HG03159 (cell line): ENCODE measurements at regions not wholly inside any gene's neighbourhood (a gene's known extent, or its start where the extent isn't known, plus 50 kb on each side); places are given as distances from the start of the nearest gene placed in this dataset.

ENCODE experiments used
- ATAC-seq: cut with Tn5 transposase; IDR thresholded peaks from one replicate; pipeline ENCODE4 v1.9.1; 2021; ENCODE audit warnings: mild to moderate bottlenecking, moderate library complexity; ENCODE audit not compliant: unreplicated experiment

GRCh38 chr1:193566735-193567134 is 380.3 kb upstream of the B3GALT2 start:
- ATAC-seq: no peak

- ATAC-seq: no peak
Measured at GRCh38 chr1:193565971-193566577, 379.7 kb upstream of the B3GALT2 start.

DNA sequence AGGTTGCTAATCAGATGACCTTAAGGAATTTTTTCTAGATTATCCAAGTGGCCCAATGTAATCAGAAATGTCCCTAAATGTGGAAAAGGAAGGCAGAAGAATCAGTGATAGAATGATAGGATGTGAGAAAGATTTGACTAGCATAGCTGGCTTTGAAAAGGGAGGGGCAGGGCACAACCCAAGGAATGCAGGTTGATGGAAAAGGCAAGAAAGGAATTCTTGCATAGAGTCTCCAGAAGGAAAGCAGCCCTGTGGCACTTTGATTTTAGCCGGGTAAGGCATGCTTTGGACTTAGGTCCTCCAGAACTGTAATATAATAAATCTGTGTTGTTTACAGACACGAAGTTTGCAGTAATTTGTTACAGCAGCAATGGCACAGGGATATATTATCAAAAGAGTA is 375.7 kb upstream of the B3GALT2 start:
- no peak for ATAC-seq

DNA sequence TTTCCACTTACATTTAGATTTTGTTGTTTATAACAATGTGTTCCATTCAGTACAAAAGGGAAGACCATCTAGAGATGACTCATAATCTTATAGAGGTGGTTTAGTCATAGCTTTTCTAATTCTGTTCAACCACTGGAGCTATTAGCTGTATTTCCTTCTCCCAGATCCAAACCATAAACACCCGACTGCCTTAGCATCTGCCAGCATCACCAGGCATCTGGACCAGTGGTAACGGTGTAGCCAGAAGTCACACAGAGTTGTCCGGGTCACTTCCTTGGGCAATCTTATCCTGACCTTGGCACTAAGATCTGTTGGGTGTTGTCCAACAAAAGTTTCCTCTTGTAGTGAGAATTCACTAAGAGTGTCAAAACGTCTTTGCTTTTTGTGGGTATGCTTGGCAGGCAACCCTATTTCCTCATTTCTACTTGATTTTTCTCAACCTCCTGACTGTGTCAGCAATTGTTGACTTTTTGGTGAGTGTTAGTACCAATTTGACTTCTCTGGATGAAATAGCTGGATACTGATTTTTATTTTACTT is 372.1 kb upstream of the B3GALT2 start:
- no peak for ATAC-seq

DNA sequence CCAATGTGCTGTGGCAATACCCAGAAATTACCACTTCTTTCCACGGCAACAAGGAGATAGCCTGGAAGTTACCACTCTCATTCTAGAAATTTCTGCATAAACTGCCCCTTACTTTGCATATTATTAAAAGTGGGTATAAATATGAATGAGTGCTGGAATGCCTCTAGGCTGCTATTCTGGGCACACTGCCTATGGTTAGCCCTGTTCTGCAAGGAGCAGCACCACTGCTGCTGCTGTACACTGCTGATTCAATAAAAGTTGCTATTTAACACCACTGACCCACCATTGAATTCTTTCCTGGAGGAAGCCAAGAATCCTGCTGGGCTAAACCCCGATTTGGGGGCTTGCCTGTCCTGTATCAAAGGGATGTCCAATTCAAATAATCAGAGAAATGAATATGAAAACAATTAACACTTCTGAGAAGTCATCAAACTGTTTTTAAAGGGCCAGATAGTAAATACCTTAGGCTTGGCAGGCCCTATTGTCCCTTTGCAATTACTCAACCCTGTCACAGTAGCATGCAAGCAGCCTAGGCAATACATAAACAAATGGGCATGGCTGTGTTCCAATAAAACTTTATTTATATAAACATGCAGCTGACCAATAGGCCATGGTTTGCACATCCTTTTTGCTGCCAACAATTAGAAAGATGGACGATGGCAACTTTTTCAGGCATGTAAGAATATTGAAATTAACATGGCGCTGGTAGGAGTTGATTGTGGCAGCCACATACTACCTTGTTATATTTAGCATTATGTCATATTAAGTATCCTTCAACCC is 369.4 kb upstream of the B3GALT2 start:
- ATAC-seq: no peak

GRCh38 chr1:193553564-193553963 is 367.2 kb upstream of the B3GALT2 start:
- ATAC-seq: no peak

- ATAC-seq: no peak
Measured at GRCh38 chr1:193552274-193552673, 365.9 kb upstream of the B3GALT2 start.

DNA sequence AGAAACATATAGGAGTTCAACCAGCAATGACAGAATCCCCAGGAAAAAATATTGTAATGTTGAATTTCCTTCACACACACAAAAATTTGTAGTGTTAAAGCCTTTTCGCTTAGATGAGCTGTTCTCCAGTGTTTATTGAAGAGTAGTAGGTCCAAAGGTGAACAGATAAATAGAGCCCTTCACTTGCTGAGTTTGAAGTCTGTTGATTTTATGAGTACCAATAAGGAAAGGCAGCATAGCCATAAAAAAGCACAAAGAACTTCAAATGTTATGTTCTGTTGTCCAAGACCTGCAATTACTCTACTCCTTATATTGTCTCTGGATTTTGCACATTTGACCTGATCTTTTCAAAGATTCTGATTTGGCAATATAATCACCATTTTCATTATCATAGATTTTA is 362.7 kb upstream of the B3GALT2 start:
- no peak for ATAC-seq

DNA sequence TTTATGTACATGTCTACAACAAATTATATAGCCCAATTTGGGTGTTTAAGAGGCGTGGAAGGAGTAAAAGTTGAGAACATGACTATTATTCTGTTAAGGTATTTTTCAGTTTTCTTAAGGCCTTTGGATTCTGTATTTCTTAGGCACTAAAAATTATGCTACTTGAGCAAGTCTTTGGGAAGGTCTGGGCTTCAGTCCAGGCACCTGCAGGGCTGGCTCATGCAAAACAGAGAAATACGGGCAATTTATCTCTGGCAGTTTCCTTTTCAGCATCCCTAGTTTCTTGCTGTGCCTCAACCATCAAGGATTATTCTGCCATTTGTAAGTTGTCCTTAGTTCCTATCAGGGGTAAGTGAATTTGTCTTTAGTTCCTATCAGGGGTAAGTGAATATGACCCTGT is 358.8 kb upstream of the B3GALT2 start:
- ATAC-seq: no peak

GRCh38 chr1:193543259-193543658 is 356.8 kb upstream of the B3GALT2 start:
- ATAC-seq: no peak

DNA sequence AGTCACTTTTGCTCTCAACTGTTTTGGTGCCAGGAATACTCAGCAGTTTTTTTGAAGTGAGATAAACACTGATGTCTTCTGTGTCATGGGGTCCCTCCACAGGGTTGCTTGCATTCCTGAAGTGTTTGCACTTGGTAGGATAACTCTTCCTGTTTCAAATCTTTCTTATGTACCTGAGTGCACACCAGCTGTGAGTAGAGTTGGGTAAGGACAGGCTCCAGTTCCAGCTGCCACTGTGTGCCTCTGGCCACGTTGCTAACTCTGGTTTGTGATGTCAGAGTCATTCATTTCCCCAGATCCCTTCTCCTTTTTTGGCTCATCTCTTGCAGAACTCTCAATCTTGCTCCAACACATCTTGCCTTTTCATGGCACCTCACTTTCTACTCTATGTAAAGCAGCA is 356.3 kb upstream of the B3GALT2 start:
- no peak for ATAC-seq

DNA sequence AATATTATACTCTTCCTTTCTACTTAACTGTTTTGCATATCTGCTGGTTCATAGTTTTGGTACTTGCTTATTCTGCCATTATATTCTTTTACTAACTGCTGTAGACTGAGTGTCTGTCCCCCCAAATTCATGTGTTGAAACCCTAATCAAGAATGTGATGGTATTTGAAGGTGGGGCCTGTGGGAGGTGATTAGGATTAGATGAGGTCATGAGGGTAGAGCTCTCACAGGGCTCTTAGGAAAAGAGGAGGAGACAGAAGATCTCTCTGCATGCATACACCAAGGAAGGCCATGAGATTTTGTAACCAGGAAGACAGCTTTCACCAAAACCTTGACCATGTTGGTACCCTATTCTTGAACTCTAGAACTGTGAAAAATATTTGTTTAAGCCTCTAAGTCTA is 354.1 kb upstream of the B3GALT2 start:
- ATAC-seq: peak; percentile 1

- ATAC-seq: peak; percentile 57
Measured at GRCh38 chr1:193539731-193540459, 353.5 kb upstream of the B3GALT2 start.

DNA sequence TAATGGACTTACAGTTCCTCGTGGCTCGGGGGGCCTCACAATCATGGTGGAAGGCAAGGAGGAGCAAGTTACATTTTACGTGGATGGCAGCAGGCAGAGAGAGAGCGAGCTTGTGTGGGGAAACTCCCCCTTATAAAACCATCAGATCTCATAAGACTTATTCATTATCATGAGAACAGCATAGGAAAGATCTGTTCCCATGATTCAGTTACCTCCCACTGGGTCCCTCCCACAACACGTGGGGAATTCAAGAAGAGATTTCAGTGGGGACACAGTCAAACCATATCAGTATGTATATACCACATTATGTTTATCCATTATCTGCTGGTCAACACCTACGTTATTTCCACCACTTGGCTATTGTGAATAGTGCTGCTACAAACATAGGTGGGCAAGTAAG is 352.3 kb upstream of the B3GALT2 start:
- ATAC-seq: no peak

DNA sequence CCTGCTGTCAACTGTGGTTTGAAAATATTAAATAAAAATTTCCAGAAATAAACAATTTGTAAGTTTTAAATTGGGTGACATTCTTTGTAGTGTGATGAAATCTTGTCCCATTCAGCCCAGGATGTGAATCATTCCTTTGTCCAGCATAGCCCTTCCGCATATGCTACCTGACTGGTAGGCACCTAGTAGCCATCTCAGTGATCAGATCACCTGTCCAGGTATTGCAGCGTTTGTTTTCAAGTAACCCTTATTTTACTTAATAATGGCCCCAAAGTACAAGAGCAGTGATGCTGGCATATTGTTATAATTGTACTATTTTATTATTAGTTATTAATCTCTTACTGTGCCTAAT is 351.6 kb upstream of the B3GALT2 start:
- ATAC-seq: no peak

DNA sequence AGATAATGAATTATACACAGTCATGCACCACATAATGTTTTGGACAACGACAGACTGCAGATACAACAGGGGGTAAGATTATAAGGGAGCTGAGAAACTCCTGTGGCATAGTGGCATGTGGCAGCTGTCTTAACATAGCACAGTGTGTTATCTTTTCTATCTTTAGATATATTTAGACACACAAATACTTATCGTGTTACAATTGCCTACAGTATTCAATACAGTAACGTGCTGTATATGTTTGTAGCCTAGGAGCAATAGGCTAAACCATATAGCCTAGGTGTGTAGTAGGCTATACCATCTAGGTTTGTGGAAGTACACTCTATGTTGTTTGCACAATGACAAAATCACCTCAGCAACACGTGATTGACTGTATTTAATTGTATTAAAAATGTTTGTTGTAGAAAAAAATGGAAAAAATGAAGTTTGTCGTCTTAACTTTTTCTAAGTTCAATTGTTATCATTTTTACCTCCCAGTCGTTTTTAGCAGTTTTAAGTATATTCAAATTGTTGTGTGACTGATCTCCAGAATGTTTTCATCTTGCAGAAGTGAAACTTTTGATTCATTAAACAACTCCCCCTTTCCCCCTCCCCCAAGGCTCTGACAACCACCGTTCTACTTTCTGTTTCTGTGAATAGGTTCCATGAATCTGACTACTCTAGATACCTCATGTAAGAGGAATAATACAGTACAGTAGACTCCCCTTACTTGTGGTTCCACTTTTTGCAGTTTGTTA is 351.0 kb upstream of the B3GALT2 start:
- ATAC-seq: peak; percentile 88

- no peak for ATAC-seq
Measured at GRCh38 chr1:193533853-193534252, 347.4 kb upstream of the B3GALT2 start.

DNA sequence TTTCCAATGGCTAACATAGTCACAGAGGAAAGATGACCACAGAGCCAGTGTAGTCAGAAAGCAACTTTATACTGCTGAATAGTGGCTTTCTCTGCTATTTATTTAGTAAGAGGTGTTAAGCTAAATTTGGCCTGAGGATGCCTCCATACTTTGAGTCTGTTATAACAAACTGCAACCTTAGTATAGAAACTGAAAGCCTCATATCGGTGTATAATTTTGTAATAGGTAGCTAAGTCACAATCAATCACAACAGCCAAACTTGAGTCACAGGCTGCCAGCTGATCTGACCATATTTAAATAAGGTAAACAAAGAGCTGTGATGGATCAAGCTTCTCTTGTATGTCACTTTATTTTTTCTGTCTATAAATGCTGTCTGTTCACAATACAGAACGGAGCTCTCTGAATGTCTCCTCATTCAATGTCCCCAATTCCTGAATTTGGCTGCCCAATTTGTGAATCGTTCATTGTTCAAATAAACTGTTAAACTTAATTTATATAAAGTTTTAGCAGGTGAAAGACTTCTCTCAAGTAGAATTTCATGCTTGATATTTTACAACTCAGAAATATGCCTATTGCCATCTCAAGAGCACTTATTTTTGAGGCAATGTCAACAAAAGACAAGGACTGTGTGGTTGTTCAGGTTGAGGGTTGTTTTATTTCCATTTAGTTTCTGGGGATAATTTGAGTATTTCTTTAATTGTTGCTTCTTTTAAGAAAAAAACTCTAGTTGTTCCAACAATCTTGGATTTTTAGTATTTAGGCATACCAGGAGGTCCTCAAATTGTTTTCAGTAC is 339.7 kb upstream of the B3GALT2 start:
- ATAC-seq: peak; percentile 72

- ATAC-seq: no peak
Measured at GRCh38 chr1:193525411-193525810, 339.0 kb upstream of the B3GALT2 start.

- no peak for ATAC-seq
Measured at GRCh38 chr1:193524616-193525015, 338.2 kb upstream of the B3GALT2 start.
